CD14-positive monocyte (primary cell): ENCODE measurements at regions not wholly inside any gene's neighbourhood (a gene's known extent, or its start where the extent isn't known, plus 50 kb on each side); places are given as distances from the start of the nearest gene placed in this dataset.

ENCODE experiments used
- DNase-seq, 3 donors: peaks; one replicate each; pipeline ENCODE4 v3.0.0-alpha.2; 2011 to 2022
- H2AFZ ChIP-seq: 2 replicates; pipeline ENCODE4 v1.6.0; 2012; ENCODE audit warnings: mild to moderate bottlenecking, low read depth, low read length, inconsistent platforms; ENCODE audit not compliant: insufficient read depth, poor library complexity, severe bottlenecking
- H3K27ac ChIP-seq, 2 donors: 1 replicate in 1 of 2; 2 replicates in 1 of 2; pipeline ENCODE4 v1.5.1; 2012 to 2013; ENCODE audit warnings: low read length in 2 of 2, control low read depth in 1 of 2, inconsistent platforms in 1 of 2, low read depth in 1 of 2, mild to moderate bottlenecking in 1 of 2
- H3K27me3 ChIP-seq, 2 donors: one replicate each; pipeline versions ENCODE4 v1.6.0 to v1.6.1; 2011 to 2013; ENCODE audit warnings: low read length in 2 of 2; ENCODE audit not compliant: control insufficient read depth in 2 of 2, insufficient read depth in 2 of 2
- H3K36me3 ChIP-seq, 2 donors: replicated peaks in 1 of 2; 1 replicate in 1 of 2; 2 replicates in 1 of 2; pipeline versions ENCODE4 v1.5.1 to v1.6.1; 2012 to 2013; ENCODE audit warnings: low read length in 2 of 2, control low read depth in 1 of 2, inconsistent platforms in 1 of 2, mild to moderate bottlenecking in 1 of 2; ENCODE audit not compliant: insufficient read depth in 2 of 2, control insufficient read depth in 1 of 2
- H3K4me1 ChIP-seq, 2 donors: 1 replicate in 1 of 2; 2 replicates in 1 of 2; pipeline versions ENCODE4 v1.5.1 to v1.6.1; 2012 to 2013; ENCODE audit warnings: low read length in 2 of 2, control low read depth in 1 of 2, inconsistent platforms in 1 of 2, mild to moderate bottlenecking in 1 of 2, moderate library complexity in 1 of 2; ENCODE audit not compliant: insufficient read depth in 2 of 2, control insufficient read depth in 1 of 2
- H3K4me2 ChIP-seq: replicated peaks from 2 replicates; pipeline ENCODE3; 2012; ENCODE audit warnings: low read length, moderate library complexity, mild to moderate bottlenecking; ENCODE audit not compliant: poor library complexity, severe bottlenecking; ENCODE audit errors: extremely low read depth
- H3K4me3 ChIP-seq, 3 experiments: fragments of 200-600 bp in 1 of 3; sonication (generic) in 1 of 3; replicated peaks in 1 of 3; 1 replicate in 2 of 3; 2 replicates in 1 of 3; pipeline ENCODE4 v1.5.1; 2011 to 2013; ENCODE audit warnings: low read length in 3 of 3, mild to moderate bottlenecking in 3 of 3, control low read depth in 2 of 3, low read depth in 2 of 3, inconsistent platforms in 1 of 3, moderate library complexity in 1 of 3
- H3K79me2 ChIP-seq: 2 replicates; pipeline ENCODE4 v1.6.0; 2012; ENCODE audit warnings: mild to moderate bottlenecking, control low read depth, inconsistent platforms, low read length, moderate library complexity; ENCODE audit not compliant: insufficient read depth
- H3K9ac ChIP-seq: 2 replicates; pipeline ENCODE4 v1.6.0; 2017; ENCODE audit warnings: low read length, mild to moderate bottlenecking; ENCODE audit not compliant: insufficient read depth, poor library complexity, severe bottlenecking
- H3K9me3 ChIP-seq, 2 donors: replicated peaks in 1 of 2; 1 replicate in 1 of 2; 2 replicates in 1 of 2; pipeline versions ENCODE4 v1.5.1 to v1.6.1; 2012 to 2013; ENCODE audit warnings: low read length in 2 of 2, control low read depth in 1 of 2; ENCODE audit not compliant: control insufficient read depth in 1 of 2, insufficient read depth in 1 of 2
- H4K20me1 ChIP-seq: 2 replicates; pipeline ENCODE4 v1.6.0; 2012; ENCODE audit warnings: mild to moderate bottlenecking, low read length, control low read depth, moderate library complexity; ENCODE audit not compliant: insufficient read depth
- H3K27ac Mint-ChIP-seq, 7 donors: one replicate each; pipeline ENCODE4 v1.8.0; 2020; ENCODE audit warnings: mild to moderate bottlenecking in 7 of 7, mixed read lengths in 7 of 7, moderate library complexity in 6 of 7, inconsistent platforms in 2 of 7
- H3K27me3 Mint-ChIP-seq, 3 donors: one replicate each; pipeline ENCODE4 v1.8.0; 2021 to 2022; ENCODE audit warnings: low read depth in 3 of 3, mild to moderate bottlenecking in 3 of 3, mixed read lengths in 3 of 3, moderate library complexity in 3 of 3, inconsistent platforms in 1 of 3
- H3K36me3 Mint-ChIP-seq, 2 donors: one replicate each; pipeline ENCODE4 v1.8.0; 2020; ENCODE audit warnings: mixed read lengths in 2 of 2, inconsistent platforms in 1 of 2, mild to moderate bottlenecking in 1 of 2
- H3K4me1 Mint-ChIP-seq: one replicate; pipeline ENCODE4 v1.8.0; 2020; ENCODE audit warnings: mild to moderate bottlenecking, mixed read lengths
- H3K4me3 Mint-ChIP-seq, 2 donors: one replicate each; pipeline ENCODE4 v1.8.0; 2020; ENCODE audit warnings: mild to moderate bottlenecking in 2 of 2, mixed read lengths in 2 of 2, moderate library complexity in 1 of 2
- H3K9me3 Mint-ChIP-seq, 7 donors: one replicate each; pipeline ENCODE4 v1.8.0; 2020 to 2022; ENCODE audit warnings: mixed read lengths in 7 of 7, mild to moderate bottlenecking in 6 of 7, moderate library complexity in 6 of 7, inconsistent platforms in 2 of 7
- WGBS: methylation state at CpG from one replicate; pipeline ENCODE4 v1.1.5; 2013; ENCODE audit warnings: missing lambda C conversion rate; ENCODE audit not compliant: insufficient coverage; 5-methylcytosine and 5-hydroxymethylcytosine counted together
- intact Hi-C, 2 donors: fragments of 100-400 bp; cut with micrococcal nuclease; formaldehyde crosslinking; loops; one replicate each; pipeline versions ENCODE4 v1.15.0 to v1.15.1; 2023
- TF ChIP-seq, protein P1 (sequence below): fragments of 200-600 bp; IDR thresholded peaks from one replicate; pipeline ENCODE4 v1.8.0; 2022; ENCODE audit warnings: antibody characterized with exemption, mild to moderate bottlenecking

DNA sequence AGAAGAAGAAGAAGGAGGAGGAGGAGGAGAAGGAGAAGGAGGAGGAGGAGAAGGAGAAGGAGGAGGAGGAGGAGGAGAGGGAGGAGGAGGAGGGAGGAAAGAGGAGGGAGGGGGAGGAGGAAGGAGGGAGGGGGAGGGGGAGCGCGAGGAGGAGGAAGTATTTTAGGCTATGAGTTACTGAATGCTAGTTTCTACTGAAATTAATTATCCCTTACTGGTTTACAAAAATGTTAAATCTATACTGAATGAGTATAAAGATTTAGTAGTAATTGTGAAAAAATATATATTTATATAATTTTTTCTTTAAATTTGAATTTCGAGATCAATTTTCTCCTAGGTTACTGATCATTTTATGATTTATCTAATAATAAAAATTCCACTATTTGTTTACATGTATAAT lies 1769.0 kb upstream of the NUDT12 start:
- Mint-ChIP-seq H3K27me3 (no peaks in the 10 kb centered on the region), H3K9me3 (peaks cover 0 to 6% (median 2%) of the 10 kb centered on the region in 7 donors), H3K4me1 (no peaks in the 10 kb centered on the region), H3K36me3 (no peaks in the 10 kb centered on the region), H3K4me3 (no peak overlapping the region), H3K27ac (no peak overlapping the region)
- DNase-seq, result no peak
- Histone ChIP-seq H2AFZ (no peak overlapping the region), H3K4me1 (no peaks in the 10 kb centered on the region), H3K36me3 (no peaks in the 10 kb centered on the region), H3K27me3 (no peaks in the 10 kb centered on the region), H3K9ac (no peak overlapping the region), H3K9me3 (peaks cover 0 to 4% of the 10 kb centered on the region in 2 donors), H3K4me2 (no peak overlapping the region), H3K79me2 (no peaks in the 10 kb centered on the region), H3K27ac (no peak overlapping the region), H4K20me1 (no peaks in the 10 kb centered on the region), H3K4me3 (no peak overlapping the region)
- intact Hi-C loops, result no loop called here
- WGBS, result no CpG with 5 or more reads among the region's 3 CpGs
- TF ChIP-seq, protein P1, sequence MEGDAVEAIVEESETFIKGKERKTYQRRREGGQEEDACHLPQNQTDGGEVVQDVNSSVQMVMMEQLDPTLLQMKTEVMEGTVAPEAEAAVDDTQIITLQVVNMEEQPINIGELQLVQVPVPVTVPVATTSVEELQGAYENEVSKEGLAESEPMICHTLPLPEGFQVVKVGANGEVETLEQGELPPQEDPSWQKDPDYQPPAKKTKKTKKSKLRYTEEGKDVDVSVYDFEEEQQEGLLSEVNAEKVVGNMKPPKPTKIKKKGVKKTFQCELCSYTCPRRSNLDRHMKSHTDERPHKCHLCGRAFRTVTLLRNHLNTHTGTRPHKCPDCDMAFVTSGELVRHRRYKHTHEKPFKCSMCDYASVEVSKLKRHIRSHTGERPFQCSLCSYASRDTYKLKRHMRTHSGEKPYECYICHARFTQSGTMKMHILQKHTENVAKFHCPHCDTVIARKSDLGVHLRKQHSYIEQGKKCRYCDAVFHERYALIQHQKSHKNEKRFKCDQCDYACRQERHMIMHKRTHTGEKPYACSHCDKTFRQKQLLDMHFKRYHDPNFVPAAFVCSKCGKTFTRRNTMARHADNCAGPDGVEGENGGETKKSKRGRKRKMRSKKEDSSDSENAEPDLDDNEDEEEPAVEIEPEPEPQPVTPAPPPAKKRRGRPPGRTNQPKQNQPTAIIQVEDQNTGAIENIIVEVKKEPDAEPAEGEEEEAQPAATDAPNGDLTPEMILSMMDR, result no peak

DNA sequence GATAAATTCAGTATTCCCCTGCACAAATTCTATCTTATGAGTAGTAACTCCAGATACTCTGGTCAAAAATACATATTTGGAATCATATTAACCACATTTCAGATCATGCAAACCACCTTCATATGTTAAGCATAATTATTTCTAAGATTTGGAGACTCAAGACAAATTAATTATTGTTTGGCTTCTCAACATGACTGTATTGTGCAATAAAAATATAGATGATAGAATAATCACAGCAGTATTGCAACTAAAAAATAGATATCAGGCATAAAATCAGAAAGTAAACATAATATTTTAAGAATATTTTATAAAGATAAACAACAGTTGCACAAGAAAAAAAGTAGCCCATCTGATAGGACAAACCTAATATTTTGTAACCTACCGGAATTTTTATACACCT lies 1767.6 kb upstream of the NUDT12 start:
- no CpG with 5 or more reads among the region's 1 CpG for WGBS
- intact Hi-C loops, result no loop called here
- Mint-ChIP-seq H3K4me3 (no peak overlapping the region), H3K4me1 (no peaks in the 10 kb centered on the region), H3K36me3 (no peaks in the 10 kb centered on the region), H3K9me3 (peaks cover 0 to 3% (median 0%) of the 10 kb centered on the region in 7 donors), H3K27ac (no peak overlapping the region), H3K27me3 (no peaks in the 10 kb centered on the region)
- Histone ChIP-seq H3K9ac (no peak overlapping the region), H3K4me3 (no peak overlapping the region), H3K36me3 (no peaks in the 10 kb centered on the region), H3K27me3 (no peaks in the 10 kb centered on the region), H3K79me2 (no peaks in the 10 kb centered on the region), H3K27ac (no peak overlapping the region), H3K4me1 (no peaks in the 10 kb centered on the region), H3K9me3 (peaks cover 0 to 4% of the 10 kb centered on the region in 2 donors), H3K4me2 (no peak overlapping the region), H4K20me1 (no peaks in the 10 kb centered on the region), H2AFZ (no peak overlapping the region)
- no peak for DNase-seq
- TF ChIP-seq, protein P1, result no peak
